A549 (cell line): ENCODE measurements at regions not wholly inside any gene's neighbourhood (a gene's known extent, or its start where the extent isn't known, plus 50 kb on each side); places are given as distances from the start of the nearest gene placed in this dataset.

Experiments
- ESRRA ChIP-seq: fragments of 150-350 bp; IDR thresholded peaks from 2 replicates; pipeline ENCODE4 v1.6.1; 2014; ENCODE audit warnings: mild to moderate bottlenecking, low read length, borderline replicate concordance
- POLR2A ChIP-seq: IDR thresholded peaks from 2 replicates; pipeline ENCODE4 v1.6.1; 2012; ENCODE audit warnings: mild to moderate bottlenecking, low read length
- REST ChIP-seq: fragments of 200-600 bp; sonication (generic); IDR thresholded peaks from 2 replicates; pipeline ENCODE4 v1.6.1; 2016; ENCODE audit warnings: antibody characterized with exemption, mild to moderate bottlenecking, moderate library complexity
- RFX5 ChIP-seq: fragments of 450-650 bp; IDR thresholded peaks from 2 replicates; pipeline ENCODE4 v1.7.1; 2014; ENCODE audit warnings: antibody characterized with exemption, mild to moderate bottlenecking, moderate library complexity

- TF ChIP-seq RFX5 = no peak
- no peak for TF ChIP-seq REST
- no peak for TF ChIP-seq POLR2A
- TF ChIP-seq ESRRA = no peak
These were observed 143.1 kb downstream of the NR2F2 start for GRCh38 chr15:96473556-96473955.
